ENCODE measurements at regions not wholly inside any gene's neighbourhood (a gene's known extent, or its start where the extent isn't known, plus 50 kb on each side); places are given as distances from the start of the nearest gene placed in this dataset.

GRCh38 chr2:122570641-122571040 lies 815.2 kb downstream of the TSN start:
- TF ChIP-seq CTCF (IDR thresholded peaks at IDR 0.05; ENCODE audit: low read depth, low read length) (no peak), EZH2phosphoT487 (IDR thresholded peaks at IDR 0.05; ENCODE audit: low read depth) (no peak)

Measured in OCI-LY3 (cell line).